ENCODE measurements at regions not wholly inside any gene's neighbourhood (a gene's known extent, or its start where the extent isn't known, plus 50 kb on each side); places are given as distances from the start of the nearest gene placed in this dataset.

DNA sequence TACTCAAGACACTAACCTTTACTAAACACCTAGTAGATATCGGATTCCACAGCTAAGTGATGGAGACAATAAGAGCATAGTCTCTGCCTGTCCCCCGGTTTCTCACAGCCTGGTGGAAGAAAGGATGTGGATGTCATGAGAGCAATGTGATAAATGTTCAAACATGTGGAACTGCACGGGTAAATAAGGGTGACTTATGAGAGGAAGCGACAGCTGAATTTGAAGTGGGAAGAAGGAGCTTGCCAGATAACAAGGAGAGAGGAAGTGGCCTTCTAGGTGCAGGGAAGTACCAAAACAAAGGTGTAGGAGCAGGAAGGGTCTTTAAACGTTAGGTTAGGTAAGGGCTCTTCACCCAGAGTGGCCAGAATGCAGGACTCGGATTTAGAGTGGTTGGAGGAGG is 178.6 kb upstream of the NRIP1 start:
- no peak overlapping the region for H3K4me2 ChIP-seq

DNA sequence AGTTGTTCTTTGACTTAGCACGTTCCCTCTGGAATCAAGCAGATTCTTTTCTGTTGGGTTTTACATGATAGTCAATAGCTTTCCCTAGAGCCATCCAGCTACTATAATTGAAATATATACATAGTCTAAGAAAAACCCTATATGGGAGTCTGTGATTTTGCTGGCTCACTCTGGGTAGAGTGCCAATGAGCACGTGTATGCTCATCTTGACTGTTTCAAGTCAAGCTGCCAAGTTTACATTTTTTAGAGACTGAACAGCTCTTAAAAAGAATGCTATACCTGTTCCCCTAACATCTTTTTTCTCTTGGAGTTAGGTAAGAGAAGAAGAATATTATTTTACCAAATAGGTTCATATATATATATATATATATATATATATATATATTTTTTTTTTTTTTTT is 182.8 kb upstream of the NRIP1 start:
- Histone ChIP-seq H4K20me1 (ENCODE audit: insufficient read depth) (no peaks in the 10 kb centered on the region), H3K36me3 (ENCODE audit: insufficient read depth) (no peaks in the 10 kb centered on the region), H3K4me3 (IDR thresholded peaks at IDR 0.05; ENCODE audit: insufficient read depth, low read depth, low read length) (no peak overlapping the region), H3K27ac (no peak overlapping the region), H3K4me2 (no peak overlapping the region), H3K4me1 (ENCODE audit: low read depth, poor library complexity, severe bottlenecking) (no peaks in the 10 kb centered on the region), H3K27me3 (ENCODE audit: insufficient read depth, low read depth) (no peaks in the 10 kb centered on the region), H2AFZ (ENCODE audit: low read depth) (no peak overlapping the region), H3K79me2 (ENCODE audit: insufficient read depth, low read depth) (no peaks in the 10 kb centered on the region), H3K9ac (no peak overlapping the region)
- TF ChIP-seq, protein P1, sequence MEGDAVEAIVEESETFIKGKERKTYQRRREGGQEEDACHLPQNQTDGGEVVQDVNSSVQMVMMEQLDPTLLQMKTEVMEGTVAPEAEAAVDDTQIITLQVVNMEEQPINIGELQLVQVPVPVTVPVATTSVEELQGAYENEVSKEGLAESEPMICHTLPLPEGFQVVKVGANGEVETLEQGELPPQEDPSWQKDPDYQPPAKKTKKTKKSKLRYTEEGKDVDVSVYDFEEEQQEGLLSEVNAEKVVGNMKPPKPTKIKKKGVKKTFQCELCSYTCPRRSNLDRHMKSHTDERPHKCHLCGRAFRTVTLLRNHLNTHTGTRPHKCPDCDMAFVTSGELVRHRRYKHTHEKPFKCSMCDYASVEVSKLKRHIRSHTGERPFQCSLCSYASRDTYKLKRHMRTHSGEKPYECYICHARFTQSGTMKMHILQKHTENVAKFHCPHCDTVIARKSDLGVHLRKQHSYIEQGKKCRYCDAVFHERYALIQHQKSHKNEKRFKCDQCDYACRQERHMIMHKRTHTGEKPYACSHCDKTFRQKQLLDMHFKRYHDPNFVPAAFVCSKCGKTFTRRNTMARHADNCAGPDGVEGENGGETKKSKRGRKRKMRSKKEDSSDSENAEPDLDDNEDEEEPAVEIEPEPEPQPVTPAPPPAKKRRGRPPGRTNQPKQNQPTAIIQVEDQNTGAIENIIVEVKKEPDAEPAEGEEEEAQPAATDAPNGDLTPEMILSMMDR (conservative IDR thresholded peaks at IDR 0.05; ENCODE audit: low read depth, low read length), result no peak

More for the DNA sequence above, 178.6 kb upstream of the NRIP1 start:
- no peak overlapping the region for H3K27ac ChIP-seq
- no peaks in the 10 kb centered on the region for H3K36me3 ChIP-seq (ENCODE audit: insufficient read depth)
- no peaks in the 10 kb centered on the region for H3K79me2 ChIP-seq (ENCODE audit: insufficient read depth, low read depth)
- no peak overlapping the region for H3K9ac ChIP-seq
- H2AFZ ChIP-seq (ENCODE audit: low read depth), result no peak overlapping the region
- H3K4me3 ChIP-seq (IDR thresholded peaks at IDR 0.05; ENCODE audit: insufficient read depth, low read depth, low read length), result no peak overlapping the region
- TF ChIP-seq, protein P1 (conservative IDR thresholded peaks at IDR 0.05; ENCODE audit: low read depth, low read length), result no peak
- H3K27me3 ChIP-seq (ENCODE audit: insufficient read depth, low read depth), result no peaks in the 10 kb centered on the region
- no peaks in the 10 kb centered on the region for H4K20me1 ChIP-seq (ENCODE audit: insufficient read depth)
- no peaks in the 10 kb centered on the region for H3K4me1 ChIP-seq (ENCODE audit: low read depth, poor library complexity, severe bottlenecking)

DNA sequence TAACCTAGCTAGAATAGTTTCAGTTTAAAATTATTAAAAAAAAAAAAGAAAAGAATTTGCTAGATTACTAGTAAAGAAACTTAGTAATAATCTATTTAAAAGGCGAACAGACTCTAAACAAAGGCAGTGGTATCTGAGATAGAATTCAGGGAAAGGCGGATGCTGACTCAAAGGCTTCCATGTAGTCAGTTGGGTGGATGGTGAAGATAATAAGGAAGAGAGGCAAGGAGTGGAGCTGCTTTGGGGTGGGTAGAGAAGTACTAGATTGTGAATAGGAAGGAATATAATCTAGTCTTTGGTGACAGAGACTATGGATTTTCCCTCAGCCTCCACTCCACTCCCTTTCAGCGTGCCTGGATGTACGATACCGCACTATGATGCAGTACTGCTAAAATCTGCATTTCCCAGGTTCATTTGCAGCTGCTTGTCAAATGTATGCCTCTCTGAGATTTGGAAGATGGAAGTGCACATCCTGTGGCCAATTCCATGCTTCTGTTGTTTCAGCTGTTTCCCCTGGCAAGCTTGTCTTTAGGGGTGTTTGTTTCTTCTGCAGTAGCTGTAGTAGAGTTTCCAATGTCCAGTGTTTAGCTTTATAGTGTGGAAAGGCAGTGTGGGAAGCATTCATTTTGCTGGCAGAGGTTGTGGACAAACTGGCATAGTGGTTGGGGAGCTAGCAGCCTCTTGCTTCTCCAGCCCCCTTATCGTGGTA is 184.6 kb upstream of the NRIP1 start:
- H2AFZ ChIP-seq (ENCODE audit: low read depth), result no peak overlapping the region
- no peak overlapping the region for H3K9ac ChIP-seq
- TF ChIP-seq, protein P1 (conservative IDR thresholded peaks at IDR 0.05; ENCODE audit: low read depth, low read length), result no peak
- no peaks in the 10 kb centered on the region for H3K79me2 ChIP-seq (ENCODE audit: insufficient read depth, low read depth)
- H3K4me3 ChIP-seq (IDR thresholded peaks at IDR 0.05; ENCODE audit: insufficient read depth, low read depth, low read length), result no peak overlapping the region
- H3K4me1 ChIP-seq (ENCODE audit: low read depth, poor library complexity, severe bottlenecking), result no peaks in the 10 kb centered on the region
- H3K4me2 ChIP-seq, result no peak overlapping the region
- no peaks in the 10 kb centered on the region for H3K27me3 ChIP-seq (ENCODE audit: insufficient read depth, low read depth)
- H4K20me1 ChIP-seq (ENCODE audit: insufficient read depth), result no peaks in the 10 kb centered on the region
- H3K27ac ChIP-seq, result no peak overlapping the region
- no peaks in the 10 kb centered on the region for H3K36me3 ChIP-seq (ENCODE audit: insufficient read depth)

DNA sequence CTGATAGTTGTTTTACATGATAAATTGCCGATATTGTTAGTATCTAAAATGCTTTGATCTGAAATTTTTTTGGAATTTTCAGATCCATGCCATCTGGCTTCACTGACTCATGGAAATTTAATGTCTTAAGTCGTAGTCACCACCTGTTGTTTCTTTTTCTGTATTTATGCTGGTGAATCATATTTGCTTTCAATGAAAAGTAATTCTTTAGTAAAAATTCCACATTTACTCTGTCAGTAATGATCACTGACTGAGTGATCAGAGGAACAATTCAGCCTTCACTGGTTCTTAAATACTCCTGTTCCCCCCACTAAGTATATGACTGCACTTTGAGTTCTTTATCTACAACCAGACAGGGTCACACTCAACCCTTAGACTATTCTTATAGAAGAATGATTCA is 185.6 kb upstream of the NRIP1 start:
- no peaks in the 10 kb centered on the region for H3K79me2 ChIP-seq (ENCODE audit: insufficient read depth, low read depth)
- TF ChIP-seq, protein P1 (conservative IDR thresholded peaks at IDR 0.05; ENCODE audit: low read depth, low read length), result no peak
- no peaks in the 10 kb centered on the region for H3K27me3 ChIP-seq (ENCODE audit: insufficient read depth, low read depth)
- H2AFZ ChIP-seq (ENCODE audit: low read depth), result no peak overlapping the region
- H3K4me2 ChIP-seq, result no peak overlapping the region
- no peaks in the 10 kb centered on the region for H4K20me1 ChIP-seq (ENCODE audit: insufficient read depth)
- H3K4me1 ChIP-seq (ENCODE audit: low read depth, poor library complexity, severe bottlenecking), result no peaks in the 10 kb centered on the region
- H3K36me3 ChIP-seq (ENCODE audit: insufficient read depth), result no peaks in the 10 kb centered on the region
- no peak overlapping the region for H3K27ac ChIP-seq
- no peak overlapping the region for H3K4me3 ChIP-seq (IDR thresholded peaks at IDR 0.05; ENCODE audit: insufficient read depth, low read depth, low read length)
- no peak overlapping the region for H3K9ac ChIP-seq

Measured in KMS-11 (cell line).